GM13976 (cell line): ENCODE measurements at regions not wholly inside any gene's neighbourhood (a gene's known extent, or its start where the extent isn't known, plus 50 kb on each side); places are given as distances from the start of the nearest gene placed in this dataset.

Experiments
- DNase-seq: peaks from one replicate; pipeline ENCODE4 v3.0.0; 2012; ENCODE audit warnings: low spot score
- in situ Hi-C: fragments of 300-500 bp; cut with MboI; formaldehyde crosslinking; loops from one replicate; pipeline ENCODE4 v1.12.0; 2022; ENCODE audit warnings: low sequenced_read_pairs, mixed read lengths, inconsistent platforms; ENCODE audit not compliant: unreplicated experiment
- TF ChIP-seq, protein P1 (sequence below): IDR thresholded peaks from 2 replicates; pipeline ENCODE4 v1.5.1; 2012; ENCODE audit warnings: borderline replicate concordance, mild to moderate bottlenecking; ENCODE audit not compliant: insufficient read depth; ENCODE audit errors: extremely low read depth, missing control alignments, control extremely low read depth

DNA sequence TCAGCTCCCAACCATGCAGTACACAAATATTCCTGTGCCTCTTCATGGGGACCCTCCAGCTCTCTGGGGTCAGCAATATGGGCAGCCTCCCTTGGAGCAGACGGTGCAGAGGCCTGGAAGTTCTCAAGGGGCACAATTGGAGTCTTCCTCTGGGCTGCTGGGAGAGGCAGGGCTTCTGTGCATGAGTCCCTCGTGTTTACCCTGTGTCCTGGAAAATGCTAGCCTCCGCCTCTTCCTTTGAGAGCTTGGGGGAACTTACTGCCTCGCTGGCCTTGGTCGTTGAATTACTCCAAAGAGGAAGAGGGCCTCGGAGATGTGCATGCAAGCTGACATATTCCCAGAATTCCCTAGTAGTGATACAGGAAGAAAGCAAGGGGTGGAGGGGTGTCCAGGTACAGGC, 284.4 kb upstream of the IGF1R start:
- in situ Hi-C loops, result no loop called here
- DNase-seq, result no peak
- TF ChIP-seq, protein P1, sequence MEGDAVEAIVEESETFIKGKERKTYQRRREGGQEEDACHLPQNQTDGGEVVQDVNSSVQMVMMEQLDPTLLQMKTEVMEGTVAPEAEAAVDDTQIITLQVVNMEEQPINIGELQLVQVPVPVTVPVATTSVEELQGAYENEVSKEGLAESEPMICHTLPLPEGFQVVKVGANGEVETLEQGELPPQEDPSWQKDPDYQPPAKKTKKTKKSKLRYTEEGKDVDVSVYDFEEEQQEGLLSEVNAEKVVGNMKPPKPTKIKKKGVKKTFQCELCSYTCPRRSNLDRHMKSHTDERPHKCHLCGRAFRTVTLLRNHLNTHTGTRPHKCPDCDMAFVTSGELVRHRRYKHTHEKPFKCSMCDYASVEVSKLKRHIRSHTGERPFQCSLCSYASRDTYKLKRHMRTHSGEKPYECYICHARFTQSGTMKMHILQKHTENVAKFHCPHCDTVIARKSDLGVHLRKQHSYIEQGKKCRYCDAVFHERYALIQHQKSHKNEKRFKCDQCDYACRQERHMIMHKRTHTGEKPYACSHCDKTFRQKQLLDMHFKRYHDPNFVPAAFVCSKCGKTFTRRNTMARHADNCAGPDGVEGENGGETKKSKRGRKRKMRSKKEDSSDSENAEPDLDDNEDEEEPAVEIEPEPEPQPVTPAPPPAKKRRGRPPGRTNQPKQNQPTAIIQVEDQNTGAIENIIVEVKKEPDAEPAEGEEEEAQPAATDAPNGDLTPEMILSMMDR, result no peak

DNA sequence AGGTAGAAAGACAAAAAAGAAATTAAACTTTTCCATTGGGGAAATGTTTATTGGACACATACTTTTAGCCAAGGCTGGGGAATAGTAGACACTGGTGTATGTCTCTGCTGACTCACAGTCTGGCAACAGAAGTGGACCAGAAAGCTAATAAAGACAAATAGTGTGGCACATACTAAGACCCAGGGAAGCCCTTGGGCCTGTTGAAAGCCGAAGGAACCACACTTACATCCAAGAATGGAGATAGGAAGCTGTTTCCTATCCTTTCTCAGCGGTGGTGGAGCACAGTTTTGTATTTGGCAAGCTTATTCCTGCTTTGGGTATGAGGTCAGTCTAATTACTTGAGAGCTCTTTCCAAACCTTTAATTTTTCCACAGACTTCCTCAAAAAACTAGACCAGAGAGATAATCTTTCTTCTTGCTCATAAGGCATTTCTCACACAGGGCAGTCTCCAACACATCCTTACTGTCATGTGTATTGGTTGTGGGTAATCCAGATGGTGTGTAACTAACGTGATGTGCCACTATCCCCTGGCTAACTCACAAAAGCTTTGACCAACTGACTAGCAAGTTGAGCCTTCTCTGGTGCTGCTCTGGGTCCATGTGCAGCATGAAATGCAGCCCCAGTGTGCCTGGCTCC, 279.1 kb upstream of the IGF1R start:
- in situ Hi-C loops, result no loop called here
- no peak for DNase-seq
- TF ChIP-seq, protein P1, result no peak

DNA sequence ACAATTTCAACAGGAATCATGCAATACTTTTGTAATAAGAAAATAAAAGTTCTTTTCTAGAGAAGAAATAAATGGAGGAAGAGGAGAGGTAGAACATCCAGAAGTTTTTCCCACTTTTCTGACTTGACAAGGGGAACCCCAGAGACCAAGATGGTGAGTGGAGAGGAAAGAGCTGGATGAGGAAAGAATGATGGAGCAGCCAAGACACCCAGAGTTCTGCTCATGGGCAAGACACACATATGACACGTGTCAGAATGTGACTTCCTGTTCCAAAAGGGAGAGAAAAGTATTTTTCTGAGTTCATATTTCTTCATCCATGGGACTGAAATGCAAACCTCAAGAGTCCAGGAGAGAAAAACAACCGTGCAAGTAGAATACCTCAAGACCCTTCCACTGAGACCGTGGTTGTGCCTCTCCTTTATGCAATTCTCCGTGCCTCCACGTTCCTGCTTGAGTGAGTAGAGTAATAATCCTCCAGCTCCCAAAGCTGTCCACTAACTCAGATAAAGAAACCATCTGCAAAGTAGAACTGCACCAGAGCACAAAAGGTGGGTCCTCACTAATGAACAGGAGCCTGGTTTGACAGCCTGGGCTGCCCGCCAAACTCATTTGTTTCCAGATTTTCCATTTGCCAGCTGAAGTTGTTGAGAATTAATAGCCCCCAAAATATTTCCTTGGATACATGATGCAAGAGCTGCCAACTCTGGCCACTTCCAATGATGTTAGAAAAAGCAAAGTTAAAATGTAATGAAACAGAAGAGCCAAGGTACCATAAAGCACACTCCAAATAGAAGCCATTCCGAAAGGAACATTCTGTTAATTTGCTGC, 272.6 kb upstream of the IGF1R start:
- no peak for DNase-seq
- in situ Hi-C loops, result no loop called here
- TF ChIP-seq, protein P1, result no peak

DNA sequence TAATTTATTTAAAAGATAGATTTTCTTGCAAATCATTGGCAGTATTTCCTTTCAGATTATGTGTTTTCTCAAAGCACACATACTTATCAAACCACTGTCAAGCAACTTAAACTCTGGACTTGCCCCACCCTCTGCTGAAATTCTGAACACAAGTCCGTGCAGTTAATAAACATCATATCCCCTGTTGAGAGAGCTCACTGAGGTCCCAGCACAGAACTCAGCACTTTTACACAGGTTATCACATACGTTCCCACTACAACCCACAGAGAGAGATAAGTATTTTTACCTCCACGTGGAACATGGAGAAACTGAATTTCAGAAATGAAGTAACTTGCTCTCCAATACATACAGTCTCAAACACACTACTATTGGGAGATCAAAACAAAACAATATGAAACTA, 267.6 kb upstream of the IGF1R start:
- no peak for DNase-seq
- TF ChIP-seq, protein P1, result no peak
- in situ Hi-C loops, result no loop called here

DNA sequence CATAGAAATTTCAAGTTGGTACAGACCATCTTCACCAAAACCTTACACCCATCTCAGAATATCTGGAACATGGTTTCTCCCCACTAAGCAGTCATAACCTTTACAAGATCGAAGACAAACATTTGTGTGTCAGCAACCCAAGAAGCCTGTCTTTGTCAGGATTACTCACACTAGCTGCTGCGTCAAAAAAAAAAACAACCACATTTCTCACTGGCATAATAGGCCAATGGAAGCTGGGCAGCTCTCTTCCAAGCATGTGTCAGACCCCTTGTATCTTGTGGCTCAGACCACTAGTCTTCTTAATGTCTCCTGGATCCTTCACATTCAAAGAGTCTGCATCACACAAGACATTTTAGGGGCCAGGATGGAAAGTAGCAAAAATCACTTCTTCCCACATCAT, 266.9 kb upstream of the IGF1R start:
- in situ Hi-C loops, result no loop called here
- TF ChIP-seq, protein P1, result no peak
- no peak for DNase-seq

DNA sequence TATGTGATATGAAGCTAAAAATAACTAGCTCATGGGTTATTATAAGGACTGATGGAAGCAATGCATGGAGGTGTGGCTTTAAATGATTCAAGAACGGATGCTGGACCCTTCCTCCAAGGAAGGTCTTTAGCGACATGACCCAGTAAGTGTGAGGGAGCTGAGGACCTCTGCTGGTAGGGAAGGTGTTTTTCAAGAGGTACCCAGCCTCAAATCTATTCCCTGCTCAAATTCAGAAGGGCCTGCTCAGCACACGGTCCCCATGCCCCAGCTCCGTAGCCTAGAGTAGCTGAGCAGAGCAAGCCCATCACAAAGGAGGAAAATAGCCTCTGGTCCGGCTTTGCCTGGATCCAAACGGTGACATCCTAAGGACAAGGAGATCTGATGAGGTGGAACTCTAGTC, 266.2 kb upstream of the IGF1R start:
- in situ Hi-C loops, result no loop called here
- TF ChIP-seq, protein P1, result no peak
- no peak for DNase-seq
